Esophagus muscularis mucosa (tissue), 4 donors: ENCODE measurements at regions not wholly inside any gene's neighbourhood (a gene's known extent, or its start where the extent isn't known, plus 50 kb on each side); places are given as distances from the start of the nearest gene placed in this dataset.

Experiments used
- DNase-seq: peaks from one replicate; pipeline ENCODE4 v3.0.0-alpha.2; 2017; ENCODE audit errors: extremely low spot score
- H3K27ac ChIP-seq, 4 donors: fragments of 200-600 bp; sonication (generic); replicated peaks in 1 of 4; 1 replicate in 3 of 4; 2 replicates in 1 of 4; pipeline ENCODE4 v1.5.1; 2016 to 2019; ENCODE audit warnings: mild to moderate bottlenecking in 1 of 4
- H3K27me3 ChIP-seq, 4 donors: fragments of 200-600 bp; sonication (generic); one replicate each; pipeline versions ENCODE4 v1.5.1 to v1.6.0; 2016 to 2019
- H3K36me3 ChIP-seq, 4 donors: fragments of 200-600 bp; sonication (generic); one replicate each; pipeline ENCODE4 v1.5.1; 2016 to 2019
- H3K4me1 ChIP-seq, 4 donors: fragments of 200-600 bp; sonication (generic); one replicate each; pipeline ENCODE4 v1.5.1; 2016 to 2019
- H3K4me3 ChIP-seq, 4 donors: fragments of 200-600 bp; sonication (generic); 1 replicate in 2 of 4; 2 replicates in 2 of 4; pipeline ENCODE4 v1.5.1; 2016 to 2019; ENCODE audit warnings: mild to moderate bottlenecking in 4 of 4, moderate library complexity in 1 of 4
- H3K9me3 ChIP-seq, 4 donors: fragments of 200-600 bp; sonication (generic); 1 replicate in 3 of 4; 2 replicates in 1 of 4; pipeline ENCODE4 v1.5.1; 2016 to 2019
- CTCF ChIP-seq, 3 experiments: fragments of 200-600 bp in 2 of 3; fragments of 450-650 bp in 1 of 3; sonication (generic) in 2 of 3; IDR thresholded peaks; one replicate each; pipeline ENCODE4 v1.5.1; 2017 to 2019; ENCODE audit warnings: antibody characterized with exemption in 3 of 3, mild to moderate bottlenecking in 2 of 3, moderate library complexity in 1 of 3
- EP300 ChIP-seq: sonication (generic); formaldehyde crosslinking; IDR thresholded peaks from one replicate; pipeline ENCODE4 v1.6.1; 2017; ENCODE audit warnings: antibody characterized with exemption
- POLR2A ChIP-seq: fragments of 450-650 bp; IDR thresholded peaks from one replicate; pipeline ENCODE4 v1.6.1; 2017; ENCODE audit warnings: antibody characterized with exemption, moderate library complexity, mild to moderate bottlenecking, low read depth
- POLR2AphosphoS5 ChIP-seq, 2 donors: sonication (generic); formaldehyde crosslinking; IDR thresholded peaks; one replicate each; pipeline ENCODE4 v1.6.1; 2017; ENCODE audit warnings: antibody characterized with exemption in 2 of 2
- WGBS: methylation state at CpG from one replicate; pipeline ENCODE4 v1.1.5; 2018; 5-methylcytosine and 5-hydroxymethylcytosine counted together
- intact Hi-C: fragments of 100-400 bp; cut with DNase I; formaldehyde crosslinking; loops from one replicate; pipeline ENCODE4 v1.15.1; 2023

GRCh38 chr5:166262395-166262794 lies 2029.0 kb upstream of the WWC1 start:
- DNase-seq = no peak
- Histone ChIP-seq H3K27me3 (no peaks in the 10 kb centered on the region), H3K9me3 (no peaks in the 10 kb centered on the region), H3K4me3 (no peak overlapping the region), H3K36me3 (no peaks in the 10 kb centered on the region), H3K4me1 (no peaks in the 10 kb centered on the region), H3K27ac (no peak overlapping the region)
- TF ChIP-seq CTCF (IDR thresholded peaks at IDR 0.05) (no peak), POLR2AphosphoS5 (IDR thresholded peaks at IDR 0.05) (no peak), POLR2A (no peak)
- intact Hi-C loops = no loop called here
- WGBS = 88% methylated on average over 3 of the region's 3 CpGs

- Histone ChIP-seq H3K4me3 (no peak overlapping the region), H3K36me3 (no peaks in the 10 kb centered on the region), H3K9me3 (no peaks in the 10 kb centered on the region), H3K4me1 (no peaks in the 10 kb centered on the region), H3K27ac (no peak overlapping the region), H3K27me3 (no peaks in the 10 kb centered on the region)
- intact Hi-C loops = no loop called here
- 75% methylated on average over 4 of the region's 4 CpGs for WGBS
- no peak for TF ChIP-seq EP300
- no peak for TF ChIP-seq POLR2A
- TF ChIP-seq CTCF (IDR thresholded peaks at IDR 0.05) = no peak
- TF ChIP-seq POLR2AphosphoS5 (IDR thresholded peaks at IDR 0.05) = no peak
- DNase-seq = no peak
Observed at GRCh38 chr5:166267907-166268306, 2023.5 kb upstream of the WWC1 start.

GRCh38 chr5:166270712-166271111 lies 2020.7 kb upstream of the WWC1 start:
- Histone ChIP-seq H3K27ac (no peak overlapping the region), H3K4me3 (no peak overlapping the region), H3K36me3 (no peaks in the 10 kb centered on the region), H3K4me1 (no peaks in the 10 kb centered on the region), H3K27me3 (no peaks in the 10 kb centered on the region), H3K9me3 (no peaks in the 10 kb centered on the region)
- no peak for TF ChIP-seq POLR2A
- no peak for TF ChIP-seq POLR2AphosphoS5 (IDR thresholded peaks at IDR 0.05)
- no peak for TF ChIP-seq CTCF (IDR thresholded peaks at IDR 0.05)
- TF ChIP-seq EP300 = no peak
- intact Hi-C loops = no loop called here
- 96% methylated on average over 2 of the region's 2 CpGs for WGBS
- no peak for DNase-seq

GRCh38 chr5:166276006-166276405 lies 2015.4 kb upstream of the WWC1 start:
- Histone ChIP-seq H3K27ac (no peak overlapping the region), H3K36me3 (no peaks in the 10 kb centered on the region), H3K9me3 (no peaks in the 10 kb centered on the region), H3K27me3 (no peaks in the 10 kb centered on the region), H3K4me3 (no peak overlapping the region), H3K4me1 (no peaks in the 10 kb centered on the region)
- intact Hi-C loops = no loop called here
- TF ChIP-seq EP300 (no peak), POLR2AphosphoS5 (IDR thresholded peaks at IDR 0.05) (no peak), CTCF (IDR thresholded peaks at IDR 0.05) (no peak), POLR2A (no peak)
- DNase-seq = no peak

- Histone ChIP-seq H3K27me3 (no peaks in the 10 kb centered on the region), H3K36me3 (no peaks in the 10 kb centered on the region), H3K9me3 (no peaks in the 10 kb centered on the region), H3K4me3 (no peak overlapping the region), H3K4me1 (no peaks in the 10 kb centered on the region), H3K27ac (no peak overlapping the region)
- no peak for DNase-seq
- WGBS = 53% methylated on average over 3 of the region's 3 CpGs
- TF ChIP-seq POLR2A (no peak), CTCF (IDR thresholded peaks at IDR 0.05) (no peak), POLR2AphosphoS5 (IDR thresholded peaks at IDR 0.05) (no peak), EP300 (no peak)
- intact Hi-C loops = no loop called here
Observed at GRCh38 chr5:166279828-166280227, 2011.6 kb upstream of the WWC1 start.
